Activated CD4-positive, alpha-beta T cell treated with anti-CD3 and anti-CD28 coated beads for 36 hours (primary cell): ENCODE measurements at regions not wholly inside any gene's neighbourhood (a gene's known extent, or its start where the extent isn't known, plus 50 kb on each side); places are given as distances from the start of the nearest gene placed in this dataset.

ENCODE experiments used
- ATAC-seq: fragments of 200-7000 bp; cut with Tn5 transposase; one replicate; pipeline ENCODE4 v1.10.0; 2021; ENCODE audit warnings: mild to moderate bottlenecking, moderate library complexity
- CTCF ChIA-PET: fragments of 350-600 bp; sonication (Branson Sonifier 250); formaldehyde crosslinking; loops from one replicate; lab custom pipeline; 2021; ENCODE audit warnings: antibody characterized with exemption; lab: Charles Lee
- POLR2A ChIA-PET: fragments of 350-600 bp; sonication (Branson Sonifier 250); formaldehyde crosslinking; loops from one replicate; lab custom pipeline; 2021; ENCODE audit warnings: antibody characterized with exemption, inconsistent platforms; lab: Charles Lee
- DNase-seq: peaks from one replicate; pipeline ENCODE4 v3.0.0-alpha.2; 2020
- H3K27ac Mint-ChIP-seq: one replicate; pipeline ENCODE4 v1.8.0; 2021; ENCODE audit warnings: mixed read lengths
- H3K27me3 Mint-ChIP-seq: one replicate; pipeline ENCODE4 v1.8.0; 2021; ENCODE audit warnings: mixed read lengths
- H3K36me3 Mint-ChIP-seq: one replicate; pipeline ENCODE4 v1.8.0; 2021; ENCODE audit warnings: low read depth, mixed read lengths
- H3K4me1 Mint-ChIP-seq: one replicate; pipeline ENCODE4 v1.8.0; 2021; ENCODE audit warnings: mixed read lengths
- H3K4me3 Mint-ChIP-seq: one replicate; pipeline ENCODE4 v1.8.0; 2021; ENCODE audit warnings: mild to moderate bottlenecking, moderate library complexity, mixed read lengths
- H3K9me3 Mint-ChIP-seq: one replicate; pipeline ENCODE4 v1.8.0; 2021; ENCODE audit warnings: low read depth, mixed read lengths
- intact Hi-C, 2 experiments: fragments of 100-400 bp; cut with DNase I in 1 of 2; cut with micrococcal nuclease in 1 of 2; formaldehyde crosslinking; loops; one replicate each; pipeline versions ENCODE4 v1.14.2 to v1.15.1; 2022 to 2024; cut with DNase I, micrococcal nuclease

GRCh38 chr6:62740171-62740570 lies 454.1 kb upstream of the KHDRBS2 start:
- H3K4me3 Mint-ChIP-seq, result no peak overlapping the region
- H3K27ac Mint-ChIP-seq, result no peak overlapping the region
- DNase-seq (no peak), ATAC-seq (no peak)
- no peaks in the 10 kb centered on the region for H3K36me3 Mint-ChIP-seq
- CTCF ChIA-PET, result no interaction called here
- POLR2A ChIA-PET, result no interaction called here
- H3K27me3 Mint-ChIP-seq, result no peaks in the 10 kb centered on the region
- intact Hi-C loops, result no loop called here
- peaks cover 2% of the 10 kb centered on the region for H3K9me3 Mint-ChIP-seq
- no peaks in the 10 kb centered on the region for H3K4me1 Mint-ChIP-seq

- DNase-seq (no peak), ATAC-seq (no peak)
- POLR2A ChIA-PET, result no interaction called here
- intact Hi-C loops, result no loop called here
- Mint-ChIP-seq H3K4me1 (no peaks in the 10 kb centered on the region), H3K9me3 (peaks cover 4% of the 10 kb centered on the region), H3K27ac (no peak overlapping the region), H3K4me3 (no peak overlapping the region), H3K27me3 (no peaks in the 10 kb centered on the region), H3K36me3 (no peaks in the 10 kb centered on the region)
- CTCF ChIA-PET, result no interaction called here
Measured at GRCh38 chr6:62737792-62738191, 451.8 kb upstream of the KHDRBS2 start.

GRCh38 chr6:62721408-62721807 lies 435.4 kb upstream of the KHDRBS2 start:
- peaks cover 9% of the 10 kb centered on the region for H3K9me3 Mint-ChIP-seq
- DNase-seq, result no peak
- H3K36me3 Mint-ChIP-seq, result no peaks in the 10 kb centered on the region
- ATAC-seq, result no peak
- no peak overlapping the region for H3K4me3 Mint-ChIP-seq
- H3K4me1 Mint-ChIP-seq, result no peaks in the 10 kb centered on the region
- POLR2A ChIA-PET, result no interaction called here
- H3K27me3 Mint-ChIP-seq, result no peaks in the 10 kb centered on the region
- intact Hi-C loops, result no loop called here
- CTCF ChIA-PET, result no interaction called here
- no peak overlapping the region for H3K27ac Mint-ChIP-seq

GRCh38 chr6:62716719-62717118 lies 430.7 kb upstream of the KHDRBS2 start:
- Mint-ChIP-seq H3K4me1 (no peaks in the 10 kb centered on the region), H3K27me3 (no peaks in the 10 kb centered on the region), H3K9me3 (peaks cover 11% of the 10 kb centered on the region), H3K27ac (no peak overlapping the region), H3K4me3 (no peak overlapping the region), H3K36me3 (no peaks in the 10 kb centered on the region)
- CTCF ChIA-PET, result no interaction called here
- DNase-seq (no peak), ATAC-seq (no peak)
- intact Hi-C loops, result no loop called here
- POLR2A ChIA-PET, result no interaction called here

GRCh38 chr6:62714112-62714511 lies 428.1 kb upstream of the KHDRBS2 start:
- Mint-ChIP-seq H3K36me3 (no peaks in the 10 kb centered on the region), H3K4me1 (no peaks in the 10 kb centered on the region), H3K27me3 (no peaks in the 10 kb centered on the region), H3K27ac (no peak overlapping the region), H3K9me3 (peaks cover 5% of the 10 kb centered on the region), H3K4me3 (no peak overlapping the region)
- intact Hi-C loops, result no loop called here
- CTCF ChIA-PET, result no interaction called here
- no peak for ATAC-seq
- no peak for DNase-seq
- POLR2A ChIA-PET, result no interaction called here

- POLR2A ChIA-PET, result no interaction called here
- H3K4me1 Mint-ChIP-seq, result no peaks in the 10 kb centered on the region
- peaks cover 3% of the 10 kb centered on the region for H3K9me3 Mint-ChIP-seq
- H3K36me3 Mint-ChIP-seq, result no peaks in the 10 kb centered on the region
- DNase-seq, result no peak
- H3K27ac Mint-ChIP-seq, result no peak overlapping the region
- H3K4me3 Mint-ChIP-seq, result no peak overlapping the region
- CTCF ChIA-PET, result no interaction called here
- intact Hi-C loops, result no loop called here
- H3K27me3 Mint-ChIP-seq, result no peaks in the 10 kb centered on the region
- ATAC-seq, result no peak
Measured at GRCh38 chr6:62711750-62712149, 425.7 kb upstream of the KHDRBS2 start.

GRCh38 chr6:62707914-62708313 lies 421.9 kb upstream of the KHDRBS2 start:
- intact Hi-C loops, result no loop called here
- peaks cover 10% of the 10 kb centered on the region for H3K9me3 Mint-ChIP-seq
- ChIA-PET POLR2A (no interaction called here), CTCF (no interaction called here)
- H3K27ac Mint-ChIP-seq, result no peak overlapping the region
- H3K4me3 Mint-ChIP-seq, result no peak overlapping the region
- H3K4me1 Mint-ChIP-seq, result no peaks in the 10 kb centered on the region
- no peaks in the 10 kb centered on the region for H3K36me3 Mint-ChIP-seq
- H3K27me3 Mint-ChIP-seq, result no peaks in the 10 kb centered on the region
- DNase-seq (no peak), ATAC-seq (no peak)

- Mint-ChIP-seq H3K4me3 (no peak overlapping the region), H3K27me3 (no peaks in the 10 kb centered on the region), H3K4me1 (no peaks in the 10 kb centered on the region), H3K27ac (no peak overlapping the region), H3K36me3 (no peaks in the 10 kb centered on the region), H3K9me3 (peaks cover 10% of the 10 kb centered on the region)
- POLR2A ChIA-PET, result no interaction called here
- DNase-seq, result no peak
- ATAC-seq, result no peak
- CTCF ChIA-PET, result no interaction called here
- intact Hi-C loops, result no loop called here
Measured at GRCh38 chr6:62707156-62707555, 421.1 kb upstream of the KHDRBS2 start.

- Mint-ChIP-seq H3K4me3 (no peak overlapping the region), H3K27me3 (no peaks in the 10 kb centered on the region), H3K27ac (no peak overlapping the region), H3K9me3 (peaks cover 15% of the 10 kb centered on the region), H3K4me1 (no peaks in the 10 kb centered on the region), H3K36me3 (no peaks in the 10 kb centered on the region)
- CTCF ChIA-PET, result interaction anchor here (0.7 kb wide), 1 partner anchor 55 kb away, joined by 3 read pairs; no protein-coding TSS in a partner anchor
- ATAC-seq, result no peak
- no peak for DNase-seq
- intact Hi-C loops, result no loop called here
- POLR2A ChIA-PET, result no interaction called here
Measured at GRCh38 chr6:62683063-62683462, 397.0 kb upstream of the KHDRBS2 start.

GRCh38 chr6:62681108-62681507 lies 395.1 kb upstream of the KHDRBS2 start:
- no peaks in the 10 kb centered on the region for H3K4me1 Mint-ChIP-seq
- H3K27me3 Mint-ChIP-seq, result no peaks in the 10 kb centered on the region
- POLR2A ChIA-PET, result no interaction called here

GRCh38 chr6:62672989-62673388 lies 387.0 kb upstream of the KHDRBS2 start:
- H3K36me3 Mint-ChIP-seq, result no peaks in the 10 kb centered on the region
- H3K27ac Mint-ChIP-seq, result no peak overlapping the region
- DNase-seq, result no peak
- POLR2A ChIA-PET, result no interaction called here
- ATAC-seq, result no peak
- H3K9me3 Mint-ChIP-seq, result peaks cover 8% of the 10 kb centered on the region
- no peaks in the 10 kb centered on the region for H3K27me3 Mint-ChIP-seq
- intact Hi-C loops, result no loop called here
- CTCF ChIA-PET, result no interaction called here
- no peaks in the 10 kb centered on the region for H3K4me1 Mint-ChIP-seq
- no peak overlapping the region for H3K4me3 Mint-ChIP-seq

More at GRCh38 chr6:62681108-62681507, 395.1 kb upstream of the KHDRBS2 start:
- CTCF ChIA-PET, result no interaction called here
- intact Hi-C loops, result no loop called here
- Mint-ChIP-seq H3K27ac (no peak overlapping the region), H3K4me3 (no peak overlapping the region), H3K9me3 (peaks cover 20% of the 10 kb centered on the region), H3K36me3 (no peaks in the 10 kb centered on the region)
- ATAC-seq (no peak), DNase-seq (no peak)

- Mint-ChIP-seq H3K27ac (no peak overlapping the region), H3K4me1 (no peaks in the 10 kb centered on the region), H3K27me3 (no peaks in the 10 kb centered on the region), H3K36me3 (no peaks in the 10 kb centered on the region), H3K9me3 (peaks cover 2% of the 10 kb centered on the region), H3K4me3 (no peak overlapping the region)
- POLR2A ChIA-PET, result no interaction called here
- intact Hi-C loops, result no loop called here
- CTCF ChIA-PET, result no interaction called here
- no peak for DNase-seq
- no peak for ATAC-seq
Measured at GRCh38 chr6:62670490-62671223, 384.6 kb upstream of the KHDRBS2 start.
